HG02840 (cell line): ENCODE measurements at regions not wholly inside any gene's neighbourhood (a gene's known extent, or its start where the extent isn't known, plus 50 kb on each side); places are given as distances from the start of the nearest gene placed in this dataset.
"Not testable (repeated sequence)": the region's sequence is repeated elsewhere in the genome, so short reads cannot be mapped to it uniquely, and the experiment has no call there.

ENCODE experiments used
- ATAC-seq: cut with Tn5 transposase; IDR thresholded peaks from one replicate; pipeline ENCODE4 v1.9.1; 2021; ENCODE audit warnings: mild to moderate bottlenecking, moderate library complexity, moderate number of reproducible peaks; ENCODE audit not compliant: unreplicated experiment, low FRiP score

DNA sequence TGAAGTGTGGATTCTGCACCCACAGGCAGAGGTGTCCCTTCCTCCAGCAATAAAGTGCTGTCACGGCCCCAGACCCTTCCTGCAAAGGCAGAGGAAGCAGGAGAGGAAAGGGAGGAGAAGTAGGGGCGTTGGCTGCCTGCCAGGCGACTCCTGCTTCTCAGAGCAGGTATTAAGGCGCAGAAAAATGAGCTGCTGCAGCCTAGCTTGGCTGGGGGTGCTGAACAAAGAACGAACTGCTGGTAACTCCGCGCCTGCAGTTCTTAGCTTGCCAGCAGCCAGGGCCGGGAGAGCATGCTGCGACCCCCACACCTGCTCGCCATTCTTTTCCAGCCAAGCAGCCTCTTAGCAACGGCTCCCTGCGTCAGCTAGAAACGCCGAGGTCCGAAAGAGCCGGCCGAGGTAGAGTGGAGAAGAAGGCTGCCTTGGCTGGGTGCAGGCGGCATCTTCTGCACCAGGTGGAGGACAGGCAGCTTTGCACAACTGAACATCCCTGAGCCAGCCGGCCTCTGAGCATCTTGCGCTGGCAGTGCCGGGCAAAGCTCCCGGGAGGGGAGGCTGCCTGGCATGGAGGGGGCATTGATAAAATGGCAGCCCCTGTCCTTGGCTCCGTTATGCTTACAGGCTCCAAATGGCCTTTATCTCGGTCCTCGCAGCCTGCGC lies 296.0 kb downstream of the MEX3B start:
- ATAC-seq = no peak

DNA sequence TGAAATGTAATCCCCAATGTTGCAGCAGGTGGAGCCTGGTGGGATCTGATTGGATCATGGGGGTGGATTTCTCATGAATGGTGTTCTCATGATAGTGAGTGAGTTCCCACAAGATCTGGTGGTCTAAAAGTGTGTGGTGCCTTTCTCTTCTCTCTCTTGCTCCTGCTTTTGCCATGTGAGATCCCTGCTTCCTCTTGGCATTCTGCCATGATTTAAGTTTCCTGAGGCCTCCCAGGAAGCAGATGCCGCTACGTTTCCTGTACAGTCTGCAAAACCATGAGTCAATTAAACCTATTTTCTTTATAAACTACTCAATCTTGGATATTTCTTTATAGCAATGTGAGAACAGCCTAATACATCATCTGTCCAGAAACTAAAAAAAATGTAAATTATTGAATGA lies 298.3 kb downstream of the MEX3B start:
- ATAC-seq = no peak

DNA sequence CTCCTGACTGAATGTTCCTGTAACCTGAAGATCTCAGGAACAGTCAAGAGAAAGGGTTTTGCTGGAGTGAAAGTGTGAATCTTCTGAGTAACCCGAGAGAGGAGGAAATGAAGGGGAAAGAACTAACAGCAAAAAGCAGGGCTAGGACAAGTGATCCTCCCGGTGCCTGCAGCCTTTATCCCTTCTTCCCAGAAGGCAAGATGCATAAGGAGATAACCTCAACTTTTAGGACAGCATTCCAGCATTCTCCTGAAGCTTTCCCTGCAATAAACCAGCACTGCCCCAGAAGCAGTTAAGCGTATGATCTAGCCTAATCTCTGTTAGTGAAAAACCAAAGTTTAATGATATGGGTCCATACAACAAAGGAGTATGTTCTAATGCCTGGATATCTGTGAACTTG lies 298.8 kb downstream of the MEX3B start:
- ATAC-seq = no peak

DNA sequence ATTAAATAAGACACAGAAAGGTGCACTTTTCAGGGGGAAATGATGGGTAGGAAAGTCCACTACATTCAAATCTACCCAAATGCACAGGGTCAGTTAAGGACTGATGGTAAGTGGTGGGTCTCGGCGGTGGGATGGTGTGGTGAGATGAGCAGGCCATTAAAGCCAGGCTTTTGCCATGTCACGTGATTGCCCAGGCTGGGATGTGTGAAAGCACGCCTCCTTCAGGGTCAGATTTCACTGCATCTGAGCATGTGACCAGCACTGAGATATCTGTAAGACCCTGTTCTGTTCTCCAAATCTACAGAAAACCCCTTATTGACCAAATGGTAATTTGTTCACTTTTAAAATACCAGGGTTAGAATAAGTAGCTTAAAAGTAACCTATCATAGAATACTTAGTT lies 301.5 kb downstream of the MEX3B start:
- ATAC-seq = no peak

DNA sequence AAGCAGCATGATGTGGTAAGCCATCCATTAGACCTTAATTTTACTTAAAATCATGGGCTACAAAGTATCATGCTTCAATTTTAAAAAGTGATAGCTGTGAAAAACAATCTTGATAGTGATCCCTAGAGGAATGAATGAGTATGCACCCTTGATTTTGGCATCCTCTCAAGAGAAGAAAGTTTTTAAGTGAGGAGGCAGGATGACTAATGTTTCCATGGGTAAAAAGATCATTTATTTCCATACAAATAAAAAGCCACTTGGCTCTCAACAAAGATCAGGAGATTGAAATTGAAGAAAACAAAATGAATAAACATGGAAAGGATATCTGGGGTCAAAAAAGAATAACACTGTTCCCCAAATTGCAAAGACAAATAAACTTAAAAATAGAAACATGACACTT lies 305.4 kb downstream of the MEX3B start:
- ATAC-seq = no peak

DNA sequence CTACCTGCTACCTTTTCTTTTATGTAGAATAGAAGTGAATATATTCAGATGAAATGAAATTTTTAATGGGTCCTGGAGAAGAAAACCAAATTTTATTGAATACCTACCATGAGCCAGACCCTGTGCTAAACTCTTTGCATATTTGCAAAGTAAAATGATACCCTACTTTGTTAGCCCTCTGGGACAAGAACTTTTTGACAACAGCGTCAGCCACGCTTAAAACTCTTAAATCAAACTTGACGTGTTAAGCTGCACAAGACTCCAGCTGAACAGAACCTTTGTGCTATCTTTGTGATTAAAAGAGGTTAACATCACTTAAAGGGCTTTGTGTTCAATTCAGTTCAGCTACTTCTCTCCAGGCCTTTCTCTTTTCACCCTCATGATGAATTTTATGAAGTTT lies 316.5 kb downstream of the MEX3B start:
- no peak for ATAC-seq

DNA sequence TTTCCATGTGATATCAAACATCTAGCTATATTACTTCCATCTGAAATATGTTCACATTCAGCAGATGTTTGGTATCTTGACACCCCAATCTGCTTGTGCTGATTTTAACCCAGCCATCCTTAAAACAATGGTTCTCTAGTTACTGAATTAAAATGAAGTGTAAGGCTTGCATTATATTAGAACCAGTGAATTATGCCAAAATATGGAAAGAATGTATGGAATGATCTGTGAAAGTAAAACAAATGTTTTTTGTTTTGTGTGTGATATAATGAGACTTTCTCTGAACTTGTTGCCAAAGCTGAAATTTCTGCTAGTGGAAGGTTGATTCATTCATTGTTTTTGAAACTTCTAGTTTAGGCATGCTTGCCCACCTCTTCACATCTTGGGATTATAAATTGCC lies 317.1 kb downstream of the MEX3B start:
- no peak for ATAC-seq

DNA sequence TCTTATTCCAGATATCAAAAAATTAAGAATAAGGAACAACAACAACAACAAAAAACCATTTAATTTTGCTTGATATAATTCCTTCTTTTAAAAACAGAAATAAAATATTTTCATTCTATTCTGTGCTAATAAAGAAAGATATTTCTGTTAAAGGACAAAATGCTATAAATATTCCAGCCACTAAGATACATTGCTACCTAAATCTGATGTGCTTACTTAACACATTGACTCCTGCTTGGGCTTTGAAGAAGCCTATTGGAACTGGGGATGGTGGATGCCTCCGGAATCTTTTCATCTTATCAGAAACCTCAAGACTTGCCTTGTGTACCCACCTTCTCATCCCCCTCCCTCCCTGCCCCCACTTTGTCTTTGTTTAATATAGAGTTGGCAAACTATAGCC lies 320.2 kb downstream of the MEX3B start:
- no peak for ATAC-seq

DNA sequence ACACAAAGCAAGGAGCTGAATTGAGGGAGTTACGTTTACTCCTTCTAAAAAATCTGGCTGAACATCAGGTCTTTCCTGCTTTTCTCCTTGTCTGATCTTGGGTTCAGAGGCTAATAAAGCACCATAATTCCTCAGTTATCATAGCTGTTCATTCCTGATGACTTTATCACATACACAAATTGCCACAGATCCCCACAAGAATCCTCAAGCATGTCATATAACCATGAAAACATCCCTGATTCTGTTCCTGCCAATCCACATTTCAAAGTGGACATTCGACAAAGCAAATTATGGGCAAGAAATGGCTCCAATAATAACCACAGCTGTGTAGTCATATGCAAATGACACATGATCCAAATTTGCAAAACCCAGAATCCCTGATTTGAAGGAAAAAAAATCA lies 321.3 kb downstream of the MEX3B start:
- ATAC-seq = no peak

DNA sequence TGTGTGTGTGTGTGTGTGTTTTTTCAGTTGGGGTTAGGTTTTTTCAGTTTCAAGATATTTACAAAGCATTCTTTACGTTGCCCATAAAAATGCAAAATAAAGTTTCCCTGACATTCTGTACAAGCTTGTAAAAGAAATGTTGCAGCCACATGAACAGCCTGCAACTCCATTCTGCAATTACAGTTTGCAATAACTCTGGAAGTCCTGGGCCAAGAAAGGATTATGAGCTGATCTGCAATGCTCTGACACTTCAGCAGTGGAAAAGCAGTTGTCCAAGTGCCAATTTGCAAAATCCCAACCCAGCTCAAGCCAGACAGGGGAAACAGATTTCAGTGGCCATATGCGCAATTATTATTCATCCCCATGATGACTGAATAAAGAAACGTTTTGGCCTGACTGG lies 322.1 kb downstream of the MEX3B start:
- ATAC-seq = no peak

DNA sequence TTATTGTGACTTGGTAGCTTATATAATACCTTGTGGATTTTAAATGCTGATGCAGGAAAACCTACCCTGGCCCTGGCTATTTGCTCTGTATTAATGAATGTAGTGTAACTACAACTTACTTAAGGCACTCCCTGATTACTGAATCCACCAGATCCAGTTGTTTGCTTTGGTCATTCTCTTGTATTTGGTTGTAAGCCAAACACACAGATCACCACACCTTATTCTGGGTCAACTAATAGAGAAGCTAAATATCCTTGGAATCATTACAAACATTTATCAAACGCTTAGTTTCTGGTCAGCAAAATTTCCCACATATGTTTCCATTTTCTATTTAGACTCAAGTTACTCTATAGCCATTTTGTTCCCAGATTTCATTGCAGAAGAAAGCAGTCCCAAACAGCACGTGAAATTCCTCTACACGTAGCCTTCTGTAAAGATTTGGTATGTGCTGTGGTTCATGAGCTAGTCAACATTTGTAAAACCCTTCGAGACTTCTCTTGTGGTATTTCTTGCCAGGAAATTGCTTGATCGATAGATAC lies 322.6 kb downstream of the MEX3B start:
- ATAC-seq = no peak

DNA sequence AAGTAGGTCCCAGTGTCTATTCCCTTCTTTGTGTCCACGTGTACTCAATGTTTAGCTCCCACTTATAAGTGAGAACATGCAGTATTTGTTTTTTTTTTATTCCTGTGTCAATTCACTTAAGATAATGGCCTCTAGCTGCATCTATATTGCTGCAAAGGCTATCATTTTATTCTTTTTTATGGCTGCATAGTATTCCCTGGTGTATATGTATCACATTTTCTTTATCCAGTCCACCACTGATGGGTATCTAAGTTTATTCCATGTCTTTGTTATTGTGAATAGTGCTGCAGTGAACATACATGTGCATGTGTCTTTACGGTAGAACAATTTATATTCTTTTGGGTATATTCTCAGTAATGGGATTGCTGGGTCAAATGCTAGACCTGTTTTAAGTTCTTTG lies 329.4 kb downstream of the MEX3B start:
- not testable (repeated sequence) for ATAC-seq

DNA sequence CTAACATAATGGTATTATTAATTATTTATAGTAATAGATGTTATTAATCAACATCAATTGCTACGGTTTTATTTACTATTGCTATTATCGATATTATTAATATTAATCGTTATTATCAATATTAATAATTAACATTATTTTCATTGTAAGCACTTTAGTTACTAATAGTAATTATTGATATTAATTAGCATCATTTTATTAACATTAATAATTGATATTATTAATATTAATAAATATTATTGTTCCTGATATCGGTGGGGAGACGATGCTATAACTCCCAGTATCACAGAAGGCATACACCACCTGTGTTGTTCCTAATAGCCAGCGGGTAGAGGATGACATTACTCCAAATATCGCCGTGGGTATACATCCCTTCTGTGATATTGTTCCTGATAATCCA lies 335.5 kb downstream of the MEX3B start:
- ATAC-seq = no peak

DNA sequence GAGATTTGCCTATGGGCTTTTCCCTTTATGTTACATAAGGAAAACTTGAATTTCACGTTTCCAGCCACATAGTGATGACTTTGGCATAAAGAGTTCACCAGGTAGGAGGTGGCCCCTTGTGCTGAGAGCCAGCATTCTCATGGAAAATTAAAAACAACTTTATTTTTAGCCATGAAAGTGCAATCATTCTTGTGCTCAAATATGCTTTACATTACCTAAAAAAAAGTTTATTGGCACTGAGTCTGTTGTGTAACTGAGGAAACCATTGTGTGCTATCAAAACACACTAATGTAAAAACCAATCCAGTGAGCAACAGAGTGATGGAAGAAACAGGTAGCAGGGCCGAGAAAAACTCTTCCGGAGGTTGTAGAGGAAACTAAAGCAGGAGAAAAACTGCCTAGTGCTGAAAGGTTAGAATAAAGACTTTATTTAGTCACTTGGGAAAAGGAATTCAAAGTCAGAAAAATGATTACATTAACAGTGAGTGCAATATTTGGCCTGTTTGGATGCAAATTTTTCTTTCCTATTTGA lies 332.9 kb upstream of the TMC3 start:
- not testable (repeated sequence) for ATAC-seq

DNA sequence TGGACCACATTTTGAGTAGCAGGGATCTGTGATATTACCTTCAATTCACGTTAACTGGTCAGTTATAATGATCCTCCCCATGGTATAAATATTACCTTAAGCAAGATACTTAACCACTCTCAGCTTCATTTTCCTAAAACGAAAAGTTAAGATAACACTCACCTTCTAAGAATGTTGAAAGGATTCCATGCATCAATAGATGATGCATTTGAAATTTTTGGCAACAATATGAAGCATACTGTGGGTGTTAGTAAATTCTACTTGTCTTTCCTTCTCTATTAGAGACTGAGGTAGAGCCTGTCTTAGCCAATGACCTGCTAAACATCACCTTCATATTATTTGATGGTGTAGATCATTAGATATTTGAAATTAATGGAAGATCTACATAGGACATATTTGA lies 331.7 kb upstream of the TMC3 start:
- ATAC-seq = not testable (repeated sequence)

DNA sequence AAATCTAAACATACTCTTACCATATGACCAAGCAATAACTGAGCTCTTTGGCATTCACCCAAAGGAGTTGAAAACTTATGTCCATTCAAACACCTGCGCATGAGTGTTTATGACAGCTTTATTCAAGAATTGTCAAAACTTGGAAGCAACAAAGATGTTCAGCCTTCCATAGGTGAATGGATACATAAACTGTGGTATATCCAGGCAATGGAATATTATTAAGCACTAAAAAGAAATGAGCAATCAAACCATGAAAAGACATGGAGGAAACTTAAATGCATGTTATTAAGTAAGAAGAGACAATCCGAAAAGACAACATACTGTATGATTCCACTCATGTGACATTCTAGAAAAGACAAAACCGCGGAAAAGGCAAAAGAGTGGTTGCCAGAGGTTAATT lies 312.0 kb upstream of the TMC3 start:
- no peak for ATAC-seq

DNA sequence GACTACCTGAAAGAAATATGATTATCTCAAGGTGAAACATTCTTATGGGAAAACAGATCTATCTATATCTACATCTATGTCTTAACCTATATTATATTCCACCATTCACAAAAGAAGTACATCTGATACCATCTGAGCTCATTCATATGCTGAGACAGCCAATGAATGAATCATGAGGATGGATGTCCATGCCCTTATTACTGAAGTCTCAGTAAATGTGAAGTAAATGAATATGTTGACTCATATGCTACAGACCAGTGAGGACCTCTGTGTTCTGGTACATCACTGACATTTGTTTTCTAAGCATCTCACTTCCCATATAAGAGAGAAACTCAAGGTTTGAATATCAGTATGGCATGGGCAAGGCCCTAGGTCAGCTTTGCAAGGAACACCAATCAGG lies 311.2 kb upstream of the TMC3 start:
- ATAC-seq = no peak

DNA sequence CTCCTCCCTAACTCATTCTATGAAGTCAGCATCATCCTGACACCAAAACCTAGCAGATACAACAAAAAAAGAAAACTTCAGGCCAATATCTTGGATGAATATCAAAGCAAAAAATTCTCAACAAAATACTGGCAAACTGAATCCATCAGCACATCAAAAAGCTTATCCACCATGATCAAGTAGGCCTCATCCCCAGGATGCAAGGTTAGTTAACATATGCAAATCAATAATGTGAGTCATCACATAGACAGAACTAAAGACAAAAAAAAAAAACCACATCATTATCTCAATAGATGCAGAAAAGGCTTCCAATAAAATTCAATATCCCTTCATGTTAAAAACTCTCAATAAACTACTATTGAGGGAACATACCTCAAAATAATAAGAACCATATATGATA lies 306.8 kb upstream of the TMC3 start:
- no peak for ATAC-seq

DNA sequence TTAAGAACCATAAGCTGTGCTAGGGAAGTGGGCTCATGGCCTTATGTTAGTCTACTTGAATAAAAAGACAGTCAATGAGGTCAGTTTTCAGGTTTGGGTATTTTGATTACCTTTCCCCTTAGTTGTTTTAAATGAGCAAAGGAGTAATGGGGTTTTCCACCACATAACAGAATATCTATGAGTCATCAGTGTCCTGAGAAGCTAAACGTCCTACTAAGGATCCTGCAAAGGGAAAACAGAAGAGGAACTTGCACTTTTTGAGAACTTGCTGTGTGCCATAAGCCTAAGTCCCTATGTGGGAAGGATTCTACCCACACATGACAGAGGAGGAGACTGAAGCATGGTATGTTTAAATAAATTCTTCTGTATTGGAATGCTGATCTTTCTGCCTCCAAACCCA lies 292.8 kb upstream of the TMC3 start:
- no peak for ATAC-seq

DNA sequence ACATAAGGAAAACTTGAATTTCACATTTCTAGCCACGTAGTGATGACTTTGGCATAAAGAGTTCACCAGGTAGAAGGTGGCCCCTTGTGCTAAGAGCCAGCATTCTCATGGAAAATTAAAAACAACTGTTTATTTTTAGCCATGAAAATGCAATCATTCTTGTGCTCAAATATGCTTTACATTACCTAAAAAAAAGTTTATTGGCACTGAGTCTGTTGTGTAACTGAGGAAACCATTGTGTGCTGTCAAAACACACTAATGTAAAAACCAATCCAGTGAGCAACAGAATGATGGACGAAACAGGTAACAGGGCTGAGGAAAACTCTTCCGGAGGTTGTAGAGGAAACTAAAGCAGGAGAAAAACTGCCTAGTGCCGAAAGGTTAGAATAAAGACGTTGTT lies 287.0 kb upstream of the TMC3 start:
- no peak for ATAC-seq

DNA sequence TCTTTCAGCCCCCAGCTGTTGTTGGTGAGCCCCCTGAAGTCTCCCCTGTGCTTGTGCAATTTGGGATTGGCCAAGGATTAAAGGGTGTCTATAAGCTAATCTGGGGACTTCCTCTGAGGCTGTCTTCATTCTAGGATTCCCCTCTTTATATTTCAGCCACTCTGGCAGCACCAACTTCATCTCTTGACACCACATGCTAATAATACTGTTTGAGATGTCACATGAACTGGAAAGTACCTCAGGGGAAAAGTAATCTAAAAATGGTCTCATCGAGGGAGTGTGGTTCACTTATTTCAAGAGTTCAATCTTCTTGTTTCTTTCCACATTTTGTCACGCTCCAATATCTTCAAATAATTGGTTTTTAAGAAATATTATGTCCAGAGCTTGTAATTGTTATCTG lies 279.2 kb upstream of the TMC3 start:
- no peak for ATAC-seq

DNA sequence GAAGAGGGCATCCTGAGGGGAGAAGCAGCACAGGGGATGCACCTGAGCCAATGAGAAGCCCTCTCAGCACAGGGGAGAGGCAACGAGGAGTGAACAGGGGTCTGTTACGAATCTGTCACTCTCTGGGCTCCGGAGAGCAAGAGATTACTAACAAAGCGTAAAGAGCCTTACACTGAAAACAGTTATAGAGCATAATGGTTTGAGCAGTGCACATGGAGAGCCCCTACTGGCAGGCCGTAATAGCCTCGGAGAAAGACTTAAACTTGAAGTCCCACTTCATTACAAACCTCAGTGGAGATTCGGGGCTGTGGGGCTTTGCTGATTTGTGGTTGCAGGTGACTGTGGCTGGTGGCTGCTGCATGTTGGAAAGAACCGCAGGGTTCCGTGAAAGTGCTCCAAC lies 271.5 kb upstream of the TMC3 start:
- ATAC-seq = no peak

DNA sequence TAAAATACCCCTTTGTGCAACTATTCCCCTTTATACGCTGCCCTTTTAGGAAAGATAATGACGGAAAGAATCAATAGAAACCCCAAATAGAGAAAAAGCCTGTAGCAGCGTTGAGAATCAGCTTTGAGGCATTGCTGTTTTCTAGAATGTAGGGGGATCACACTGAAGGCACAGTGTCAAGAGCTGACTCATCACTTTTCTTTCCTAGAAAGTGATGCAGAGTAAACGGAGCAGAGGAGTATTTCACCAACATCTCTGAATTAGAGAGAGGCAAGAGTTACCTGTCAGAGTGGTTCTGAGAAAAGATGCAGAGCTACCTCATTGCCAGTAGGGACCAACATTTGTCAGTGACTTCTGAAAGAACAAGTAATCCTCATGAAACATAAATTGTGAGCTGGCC lies 269.8 kb upstream of the TMC3 start:
- ATAC-seq = no peak
